ENCODE measurements at regions not wholly inside any gene's neighbourhood (a gene's known extent, or its start where the extent isn't known, plus 50 kb on each side); places are given as distances from the start of the nearest gene placed in this dataset.

DNA sequence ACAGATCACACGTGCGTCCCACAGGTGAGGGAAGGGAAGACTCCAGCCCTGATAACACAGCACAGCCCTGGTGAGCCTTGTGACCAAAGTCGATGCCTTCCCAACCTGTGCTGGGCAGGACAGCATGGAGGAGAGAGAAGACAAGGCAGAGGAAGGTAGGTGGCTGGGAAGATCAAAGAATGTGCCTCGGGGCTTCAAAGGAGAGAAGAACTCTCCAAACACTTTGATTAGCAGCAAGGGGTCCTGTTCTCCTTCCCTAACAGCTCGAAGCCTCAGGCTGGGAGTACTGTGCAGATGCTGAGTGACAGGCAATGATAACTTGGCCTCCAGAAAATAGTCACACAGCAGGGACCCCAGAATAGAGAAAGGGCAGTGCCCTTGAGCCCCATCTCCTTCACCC lies 288.5 kb downstream of the TCERG1L start:
- no peak for TF ChIP-seq CTCF (IDR thresholded peaks at IDR 0.05)
- no peak for DNase-seq (ENCODE audit: low spot score)
- no peak for ATAC-seq (ENCODE audit: low FRiP score)

GRCh38 chr10:131024259-131025131 lies 287.0 kb downstream of the TCERG1L start:
- ATAC-seq (ENCODE audit: low FRiP score) = no peak
- no peak for TF ChIP-seq CTCF (IDR thresholded peaks at IDR 0.05)
- DNase-seq (ENCODE audit: low spot score) = no peak

GRCh38 chr10:131025333-131025732 lies 286.2 kb downstream of the TCERG1L start:
- TF ChIP-seq CTCF (IDR thresholded peaks at IDR 0.05) = no peak
- ATAC-seq (ENCODE audit: low FRiP score) = no peak
- DNase-seq (ENCODE audit: low spot score) = no peak

DNA sequence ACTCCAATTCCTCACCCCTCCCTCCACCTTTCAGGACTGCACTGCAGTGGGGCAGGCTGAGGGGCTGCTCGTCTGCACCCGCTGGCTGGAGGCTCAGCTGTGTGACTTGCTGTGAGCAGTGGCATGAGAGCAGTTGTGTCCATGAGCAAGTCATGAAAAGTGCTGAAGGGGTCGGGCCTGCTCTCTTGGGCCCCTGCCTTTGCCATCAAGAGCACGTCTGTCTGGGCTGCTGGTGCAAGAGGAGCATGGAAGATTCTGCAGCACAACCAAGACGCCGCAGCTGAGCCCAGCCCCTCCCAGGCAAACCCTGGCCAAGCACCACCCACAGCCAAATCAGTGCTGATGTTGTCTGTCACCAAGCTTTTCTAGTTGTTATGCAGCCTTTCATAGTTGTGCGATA lies 284.3 kb downstream of the TCERG1L start:
- ATAC-seq (ENCODE audit: low FRiP score) = no peak
- DNase-seq (ENCODE audit: low spot score) = no peak
- no peak for TF ChIP-seq CTCF (IDR thresholded peaks at IDR 0.05)

GRCh38 chr10:131031346-131031745 lies 280.2 kb downstream of the TCERG1L start:
- ATAC-seq (ENCODE audit: low FRiP score) = no peak
- DNase-seq (ENCODE audit: low spot score) = no peak

GRCh38 chr10:131032329-131033165 lies 279.0 kb downstream of the TCERG1L start:
- ATAC-seq (ENCODE audit: low FRiP score) (peak; percentile 20), DNase-seq (ENCODE audit: low spot score) (no peak)
- TF ChIP-seq CTCF (IDR thresholded peaks at IDR 0.05) = no peak

More at GRCh38 chr10:131031346-131031745, 280.2 kb downstream of the TCERG1L start:
- TF ChIP-seq CTCF (IDR thresholded peaks at IDR 0.05) = no peak
